Nephron progenitor cell (in vitro differentiated cells): ENCODE measurements at regions not wholly inside any gene's neighbourhood (a gene's known extent, or its start where the extent isn't known, plus 50 kb on each side); places are given as distances from the start of the nearest gene placed in this dataset.

Source experiments
- DNase-seq: peaks from one replicate; pipeline ENCODE4 v3.0.0; 2021
- H3K27ac Mint-ChIP-seq: 2 replicates; pipeline ENCODE4 v1.8.0; 2021; ENCODE audit warnings: mild to moderate bottlenecking, moderate library complexity, mixed read lengths
- H3K27me3 Mint-ChIP-seq: 2 replicates; pipeline ENCODE4 v1.8.0; 2021; ENCODE audit warnings: mild to moderate bottlenecking, low read depth, mixed read lengths; ENCODE audit not compliant: poor library complexity
- H3K36me3 Mint-ChIP-seq: 2 replicates; pipeline ENCODE4 v1.8.0; 2021; ENCODE audit warnings: low read depth, mixed read lengths
- H3K4me1 Mint-ChIP-seq: 2 replicates; pipeline ENCODE4 v1.8.0; 2021; ENCODE audit warnings: mixed read lengths
- H3K4me3 Mint-ChIP-seq: 2 replicates; pipeline ENCODE4 v1.8.0; 2021; ENCODE audit warnings: mild to moderate bottlenecking, moderate library complexity, mixed read lengths
- H3K9me3 Mint-ChIP-seq: 2 replicates; pipeline ENCODE4 v1.8.0; 2021; ENCODE audit warnings: mild to moderate bottlenecking, moderate library complexity, mixed read lengths
- CTCF ChIP-seq: fragments of 200-600 bp; sonication (generic); IDR thresholded peaks from 2 replicates; pipeline ENCODE4 v1.5.0; 2021; ENCODE audit warnings: antibody characterized with exemption

DNA sequence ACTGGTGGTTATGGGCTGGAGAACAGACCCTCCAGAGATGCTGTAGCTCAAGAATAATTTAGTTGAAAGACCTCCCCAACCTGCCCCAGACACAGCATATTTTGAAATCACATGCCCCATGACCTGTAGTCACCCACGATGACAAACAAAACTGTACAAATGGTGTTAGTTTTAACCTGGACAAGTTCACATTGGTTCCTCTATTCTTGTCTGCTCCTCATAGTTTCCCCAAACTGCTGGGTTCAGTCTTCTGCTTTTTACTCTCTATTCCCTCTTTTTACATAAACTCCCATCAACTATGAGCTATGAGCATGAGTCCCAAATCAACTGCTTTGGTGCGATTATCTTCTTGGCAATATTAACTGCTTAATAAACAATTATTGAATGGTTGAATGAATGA, 365.3 kb upstream of the CLINT1 start:
- H3K36me3 Mint-ChIP-seq, result no peaks in the 10 kb centered on the region
- H3K4me3 Mint-ChIP-seq, result no peak overlapping the region
- TF ChIP-seq CTCF, result no peak
- H3K27ac Mint-ChIP-seq, result peak overlapping the region; percentile 94
- no peak for DNase-seq
- H3K9me3 Mint-ChIP-seq, result peaks cover 23% of the 10 kb centered on the region
- peaks cover 35% of the 10 kb centered on the region for H3K4me1 Mint-ChIP-seq
- peaks cover 4% of the 10 kb centered on the region for H3K27me3 Mint-ChIP-seq

- peak overlapping the region; percentile 2 for H3K4me3 Mint-ChIP-seq
- H3K36me3 Mint-ChIP-seq, result no peaks in the 10 kb centered on the region
- peaks cover 15% of the 10 kb centered on the region for H3K9me3 Mint-ChIP-seq
Observed at GRCh38 chr5:158223054-158223600, 364.2 kb upstream of the CLINT1 start.

DNA sequence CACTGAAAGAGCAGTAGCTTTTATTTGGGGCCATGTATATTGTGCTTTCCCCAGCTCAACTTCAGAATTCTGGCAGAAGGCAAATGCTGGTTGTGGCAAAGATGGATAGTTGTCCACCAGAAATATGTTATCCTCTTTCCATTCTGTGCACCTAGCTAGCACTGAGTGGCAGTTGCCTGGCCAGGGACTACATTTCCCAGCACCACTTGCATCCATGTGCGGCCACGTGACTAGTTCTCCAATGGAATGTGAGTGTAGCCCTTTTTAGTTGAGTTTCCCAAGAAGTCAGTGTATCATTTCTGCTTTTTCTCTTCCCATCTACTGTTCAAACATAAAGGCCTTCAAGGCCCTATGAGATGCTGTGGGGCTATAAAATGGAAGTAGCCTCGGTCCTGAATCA, 354.0 kb upstream of the CLINT1 start:
- H3K9me3 Mint-ChIP-seq, result peaks cover 13% of the 10 kb centered on the region
- H3K36me3 Mint-ChIP-seq, result no peaks in the 10 kb centered on the region
- H3K27me3 Mint-ChIP-seq, result peaks cover 3% of the 10 kb centered on the region
- TF ChIP-seq CTCF, result no peak
- no peak for DNase-seq
- H3K4me3 Mint-ChIP-seq, result no peak overlapping the region
- no peak overlapping the region for H3K27ac Mint-ChIP-seq
- H3K4me1 Mint-ChIP-seq, result peaks cover 5% of the 10 kb centered on the region

More at GRCh38 chr5:158223054-158223600, 364.2 kb upstream of the CLINT1 start:
- no peak for TF ChIP-seq CTCF
- Mint-ChIP-seq H3K27ac (peak overlapping the region; percentile 94), H3K4me1 (peaks cover 35% of the 10 kb centered on the region), H3K27me3 (peaks cover 4% of the 10 kb centered on the region)
- peak; percentile 45 for DNase-seq

GRCh38 chr5:158212237-158212636, 353.3 kb upstream of the CLINT1 start:
- no peak for TF ChIP-seq CTCF
- no peak for DNase-seq
- no peaks in the 10 kb centered on the region for H3K36me3 Mint-ChIP-seq
- H3K4me1 Mint-ChIP-seq, result peaks cover 6% of the 10 kb centered on the region
- H3K4me3 Mint-ChIP-seq, result no peak overlapping the region
- H3K9me3 Mint-ChIP-seq, result peaks cover 8% of the 10 kb centered on the region
- peaks cover 3% of the 10 kb centered on the region for H3K27me3 Mint-ChIP-seq
- no peak overlapping the region for H3K27ac Mint-ChIP-seq

- Mint-ChIP-seq H3K9me3 (peaks cover 11% of the 10 kb centered on the region), H3K4me1 (peaks cover 6% of the 10 kb centered on the region), H3K27ac (no peak overlapping the region), H3K36me3 (no peaks in the 10 kb centered on the region), H3K4me3 (no peak overlapping the region), H3K27me3 (peaks cover 7% of the 10 kb centered on the region)
- TF ChIP-seq CTCF, result no peak
- no peak for DNase-seq
Observed at GRCh38 chr5:158209219-158209908, 350.4 kb upstream of the CLINT1 start.

GRCh38 chr5:158207733-158208132, 348.8 kb upstream of the CLINT1 start:
- Mint-ChIP-seq H3K4me1 (peaks cover 6% of the 10 kb centered on the region), H3K9me3 (peaks cover 11% of the 10 kb centered on the region), H3K36me3 (no peaks in the 10 kb centered on the region), H3K27ac (no peak overlapping the region), H3K27me3 (peaks cover 7% of the 10 kb centered on the region), H3K4me3 (no peak overlapping the region)
- no peak for DNase-seq
- no peak for TF ChIP-seq CTCF
